HEK293 (cell line): ENCODE measurements at regions not wholly inside any gene's neighbourhood (a gene's known extent, or its start where the extent isn't known, plus 50 kb on each side); places are given as distances from the start of the nearest gene placed in this dataset.

Source experiments
- CTCF ChIA-PET: fragments of 350-600 bp; formaldehyde crosslinking; extraction: SDS; loops from one replicate; lab custom pipeline; 2021; ENCODE audit warnings: antibody characterized with exemption; lab: Yijun Ruan, JAX
- POLR2A ChIA-PET: fragments of 300-600 bp; formaldehyde crosslinking; extraction: SDS; loops from one replicate; lab custom pipeline; 2020; ENCODE audit warnings: antibody characterized with exemption, inconsistent platforms; lab: Yijun Ruan, JAX
- H3K27ac ChIP-seq: fragments of 200-500 bp; sonication (Bioruptor generic); 2 replicates; pipeline ENCODE4 v1.5.1; 2014; ENCODE audit warnings: low read depth, low read length, control low read depth, inconsistent platforms; ENCODE audit errors: extremely low read depth
- H3K36me3 ChIP-seq, 2 experiments: fragments of 200-500 bp in 1 of 2; sonication (Bioruptor generic) in 1 of 2; 1 replicate in 1 of 2; 2 replicates in 1 of 2; pipeline ENCODE4 v1.5.1; 2014 to 2017; ENCODE audit warnings: inconsistent platforms in 2 of 2, low read length in 2 of 2; ENCODE audit not compliant: control insufficient read depth in 2 of 2, insufficient read depth in 1 of 2
- H3K4me1 ChIP-seq: fragments of 200-500 bp; sonication (Bioruptor generic); 2 replicates; pipeline ENCODE4 v1.5.1; 2014; ENCODE audit warnings: mild to moderate bottlenecking, low read length, inconsistent platforms; ENCODE audit not compliant: control insufficient read depth, insufficient read depth
- H3K4me3 ChIP-seq: 2 replicates; pipeline ENCODE4 v1.5.1; 2011; ENCODE audit warnings: low read depth, mild to moderate bottlenecking, control low read depth, low read length, moderate library complexity
- H3K9me3 ChIP-seq: fragments of 200-500 bp; sonication (Bioruptor generic); 2 replicates; pipeline ENCODE4 v1.5.1; 2014; ENCODE audit warnings: low read depth, low read length, inconsistent platforms; ENCODE audit not compliant: control insufficient read depth, insufficient read depth
- FEZF1 ChIP-seq: fragments of 450-650 bp; formaldehyde crosslinking; IDR thresholded peaks from 2 replicates; pipeline ENCODE4 v1.5.1; 2016; ENCODE audit warnings: missing biosample characterization, missing genetic modification characterization
- SCRT2 ChIP-seq: fragments of 450-650 bp; formaldehyde crosslinking; IDR thresholded peaks from 2 replicates; pipeline ENCODE4 v1.5.1; 2016; ENCODE audit warnings: missing biosample characterization, missing genetic modification characterization
- YY1 ChIP-seq: fragments of 450-650 bp; formaldehyde crosslinking; IDR thresholded peaks from 2 replicates; pipeline ENCODE4 v1.5.1; 2018; ENCODE audit warnings: missing biosample characterization, missing genetic modification characterization
- ZBTB20 ChIP-seq: fragments of 450-650 bp; formaldehyde crosslinking; IDR thresholded peaks from 2 replicates; pipeline ENCODE4 v1.5.1; 2016; ENCODE audit warnings: missing biosample characterization, missing genetic modification characterization
- ZEB2 ChIP-seq: fragments of 450-650 bp; formaldehyde crosslinking; IDR thresholded peaks from 2 replicates; pipeline ENCODE4 v1.5.1; 2016; ENCODE audit warnings: missing biosample characterization, missing genetic modification characterization
- ZNF133 ChIP-seq: fragments of 450-650 bp; formaldehyde crosslinking; IDR thresholded peaks from 2 replicates; pipeline ENCODE4 v1.5.1; 2016; ENCODE audit warnings: missing biosample characterization, missing genetic modification characterization
- ZNF16 ChIP-seq: fragments of 450-650 bp; formaldehyde crosslinking; IDR thresholded peaks from 2 replicates; pipeline ENCODE4 v1.5.1; 2016; ENCODE audit warnings: low read depth, missing biosample characterization, missing genetic modification characterization
- ZNF214 ChIP-seq: fragments of 450-650 bp; formaldehyde crosslinking; IDR thresholded peaks from 2 replicates; pipeline ENCODE4 v1.5.1; 2017; ENCODE audit warnings: missing biosample characterization, mild to moderate bottlenecking, missing genetic modification characterization, borderline replicate concordance
- ZNF223 ChIP-seq: fragments of 450-650 bp; formaldehyde crosslinking; IDR thresholded peaks from 2 replicates; pipeline ENCODE4 v1.5.1; 2016; ENCODE audit warnings: missing biosample characterization, missing genetic modification characterization
- ZNF239 ChIP-seq: fragments of 450-650 bp; formaldehyde crosslinking; IDR thresholded peaks from 2 replicates; pipeline ENCODE4 v1.5.1; 2016; ENCODE audit warnings: missing biosample characterization, missing genetic modification characterization
- ZNF24 ChIP-seq: fragments of 450-650 bp; formaldehyde crosslinking; IDR thresholded peaks from 2 replicates; pipeline ENCODE4 v1.5.1; 2016; ENCODE audit warnings: missing biosample characterization, missing genetic modification characterization
- ZNF391 ChIP-seq: fragments of 450-650 bp; formaldehyde crosslinking; IDR thresholded peaks from 2 replicates; pipeline ENCODE4 v1.5.1; 2016; ENCODE audit warnings: low read depth, missing biosample characterization, missing genetic modification characterization, borderline replicate concordance
- ZNF423 ChIP-seq: fragments of 450-650 bp; formaldehyde crosslinking; IDR thresholded peaks from 2 replicates; pipeline ENCODE4 v1.5.1; 2016; ENCODE audit warnings: missing biosample characterization, missing genetic modification characterization
- ZNF433 ChIP-seq: fragments of 450-650 bp; formaldehyde crosslinking; IDR thresholded peaks from 2 replicates; pipeline ENCODE4 v1.5.1; 2016; ENCODE audit warnings: missing biosample characterization, missing genetic modification characterization, low read depth
- ZNF48 ChIP-seq: fragments of 450-650 bp; formaldehyde crosslinking; IDR thresholded peaks from 2 replicates; pipeline ENCODE4 v1.5.1; 2016; ENCODE audit warnings: missing biosample characterization, missing genetic modification characterization
- ZNF514 ChIP-seq: fragments of 450-650 bp; formaldehyde crosslinking; IDR thresholded peaks from 2 replicates; pipeline ENCODE4 v1.5.1; 2016; ENCODE audit warnings: missing biosample characterization, missing genetic modification characterization
- ZNF529 ChIP-seq: fragments of 450-650 bp; formaldehyde crosslinking; IDR thresholded peaks from 2 replicates; pipeline ENCODE4 v1.5.1; 2017; ENCODE audit warnings: missing genetic modification characterization, missing biosample characterization; ENCODE audit not compliant: insufficient replicate concordance
- ZNF785 ChIP-seq: fragments of 450-650 bp; formaldehyde crosslinking; IDR thresholded peaks from 2 replicates; pipeline ENCODE4 v1.5.1; 2016; ENCODE audit warnings: missing biosample characterization, missing genetic modification characterization
- TF ChIP-seq, protein P1 (sequence below): fragments of 450-650 bp; formaldehyde crosslinking; IDR thresholded peaks from 2 replicates; pipeline ENCODE4 v1.5.1; 2016; ENCODE audit warnings: missing biosample characterization, missing genetic modification characterization
- TF ChIP-seq, protein P2 (sequence below): fragments of 450-650 bp; formaldehyde crosslinking; IDR thresholded peaks from 2 replicates; pipeline ENCODE4 v1.5.1; 2016; ENCODE audit warnings: missing biosample characterization, missing genetic modification characterization
- TF ChIP-seq, protein P3 (sequence below): fragments of 450-650 bp; formaldehyde crosslinking; IDR thresholded peaks from 2 replicates; pipeline ENCODE4 v1.5.1; 2016; ENCODE audit warnings: missing biosample characterization, missing genetic modification characterization
- TF ChIP-seq, protein P4 (sequence below): fragments of 450-650 bp; IDR thresholded peaks from 2 replicates; pipeline ENCODE4 v1.5.1; 2018; ENCODE audit warnings: missing biosample characterization, mild to moderate bottlenecking, missing genetic modification characterization
- TF ChIP-seq, protein P5 (sequence below): fragments of 450-650 bp; formaldehyde crosslinking; IDR thresholded peaks from 2 replicates; pipeline ENCODE4 v1.5.1; 2017; ENCODE audit warnings: missing biosample characterization, missing genetic modification characterization
- TF ChIP-seq, protein P6 (sequence below): fragments of 450-650 bp; formaldehyde crosslinking; IDR thresholded peaks from 2 replicates; pipeline ENCODE4 v1.5.1; 2016; ENCODE audit warnings: missing biosample characterization, missing genetic modification characterization
- TF ChIP-seq, protein P7 (sequence below): fragments of 450-650 bp; formaldehyde crosslinking; optimal IDR thresholded peaks from 2 replicates; pipeline ENCODE3; 2016; ENCODE audit warnings: missing biosample characterization, mild to moderate bottlenecking, missing genetic modification characterization

DNA sequence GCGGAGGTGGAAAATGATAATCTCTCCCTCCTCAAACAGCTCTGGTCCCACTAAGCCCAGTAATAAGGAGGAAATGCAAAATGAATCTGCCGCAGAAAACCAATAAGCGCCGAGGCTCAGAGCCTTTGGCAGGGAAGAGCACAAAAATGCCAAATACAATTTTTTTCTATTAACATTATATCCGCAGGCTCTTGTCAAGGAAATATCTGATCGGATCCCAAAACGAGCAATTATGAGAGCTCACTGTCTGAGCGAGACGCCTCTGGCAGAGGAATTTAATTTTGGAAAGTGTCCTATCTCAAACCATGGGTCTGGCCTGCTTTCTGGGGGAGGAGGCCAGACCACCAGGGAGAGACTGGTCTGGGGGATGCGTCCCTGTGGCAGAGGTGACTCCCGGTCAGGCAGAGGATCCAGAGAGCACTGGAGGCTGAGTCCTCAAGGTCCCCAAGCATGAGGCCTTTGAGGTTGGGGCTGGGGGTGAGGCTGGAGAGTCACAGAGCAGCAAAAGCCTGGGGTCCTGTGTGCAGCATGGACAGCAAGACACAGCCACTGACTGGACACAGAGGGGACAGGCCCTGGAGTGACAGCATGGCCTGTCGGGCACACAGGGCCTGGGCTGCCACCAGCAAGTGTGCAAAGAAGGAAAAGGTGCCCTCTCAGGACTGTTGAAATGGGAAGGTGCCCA, 342.8 kb upstream of the SFSWAP start:
- ChIA-PET POLR2A (interaction anchor here (0.6 kb wide), 1 partner anchor 797 kb away, joined by 3 read pairs; no protein-coding TSS in a partner anchor), CTCF (interaction anchor here (0.7 kb wide), 1 partner anchor 10 kb away, joined by 3 read pairs; no protein-coding TSS in a partner anchor)

DNA sequence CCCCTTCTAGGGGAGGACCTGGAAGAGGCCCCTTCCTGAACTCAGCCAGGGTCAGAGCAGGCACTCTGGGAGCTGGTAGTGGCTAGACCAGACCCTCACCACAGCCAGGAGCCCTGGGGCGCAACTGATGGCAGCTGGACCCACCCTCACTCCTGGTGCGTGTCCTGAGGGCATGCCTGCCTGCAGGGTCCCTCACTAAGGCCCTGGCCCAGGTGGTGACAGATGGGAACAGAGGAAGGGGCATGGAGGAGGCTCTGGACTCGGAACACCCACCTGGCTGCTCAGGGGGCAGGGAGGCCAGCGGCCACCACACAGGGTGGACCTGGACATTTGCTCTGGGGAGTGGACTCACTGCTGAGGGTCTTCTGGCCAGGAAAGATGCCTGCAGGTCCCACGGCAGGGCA, 342.2 kb upstream of the SFSWAP start:
- CTCF ChIA-PET: interaction anchor here (0.7 kb wide), 1 partner anchor 9 kb away, joined by 3 read pairs; no protein-coding TSS in a partner anchor
- H3K9me3 ChIP-seq: no peaks in the 10 kb centered on the region
- TF ChIP-seq ZNF214: no peak
- no peak for TF ChIP-seq ZNF16 (tag by site-specific recombination)
- TF ChIP-seq, protein P1, sequence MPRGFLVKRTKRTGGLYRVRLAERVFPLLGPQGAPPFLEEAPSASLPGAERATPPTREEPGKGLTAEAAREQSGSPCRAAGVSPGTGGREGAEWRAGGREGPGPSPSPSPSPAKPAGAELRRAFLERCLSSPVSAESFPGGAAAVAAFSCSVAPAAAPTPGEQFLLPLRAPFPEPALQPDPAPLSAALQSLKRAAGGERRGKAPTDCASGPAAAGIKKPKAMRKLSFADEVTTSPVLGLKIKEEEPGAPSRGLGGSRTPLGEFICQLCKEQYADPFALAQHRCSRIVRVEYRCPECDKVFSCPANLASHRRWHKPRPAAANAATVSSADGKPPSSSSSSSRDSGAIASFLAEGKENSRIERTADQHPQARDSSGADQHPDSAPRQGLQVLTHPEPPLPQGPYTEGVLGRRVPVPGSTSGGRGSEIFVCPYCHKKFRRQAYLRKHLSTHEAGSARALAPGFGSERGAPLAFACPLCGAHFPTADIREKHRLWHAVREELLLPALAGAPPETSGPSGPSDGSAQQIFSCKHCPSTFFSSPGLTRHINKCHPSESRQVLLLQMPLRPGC (tag by site-specific recombination): no peak
- no peak for TF ChIP-seq ZNF239 (tag by site-specific recombination)
- no peak for TF ChIP-seq FEZF1 (tag by site-specific recombination)
- no peak for TF ChIP-seq ZNF514 (tag by site-specific recombination)
- TF ChIP-seq ZBTB20 (tag by site-specific recombination): no peak
- no peak for TF ChIP-seq ZNF133
- TF ChIP-seq, protein P2, sequence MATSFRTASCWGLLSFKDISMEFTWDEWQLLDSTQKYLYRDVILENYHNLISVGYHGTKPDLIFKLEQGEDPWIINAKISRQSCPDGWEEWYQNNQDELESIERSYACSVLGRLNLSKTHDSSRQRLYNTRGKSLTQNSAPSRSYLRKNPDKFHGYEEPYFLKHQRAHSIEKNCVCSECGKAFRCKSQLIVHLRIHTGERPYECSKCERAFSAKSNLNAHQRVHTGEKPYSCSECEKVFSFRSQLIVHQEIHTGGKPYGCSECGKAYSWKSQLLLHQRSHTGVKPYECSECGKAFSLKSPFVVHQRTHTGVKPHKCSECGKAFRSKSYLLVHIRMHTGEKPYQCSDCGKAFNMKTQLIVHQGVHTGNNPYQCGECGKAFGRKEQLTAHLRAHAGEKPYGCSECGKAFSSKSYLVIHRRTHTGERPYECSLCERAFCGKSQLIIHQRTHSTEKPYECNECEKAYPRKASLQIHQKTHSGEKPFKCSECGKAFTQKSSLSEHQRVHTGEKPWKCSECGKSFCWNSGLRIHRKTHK (tag by site-specific recombination): no peak
- TF ChIP-seq ZNF223 (tag by site-specific recombination): no peak
- TF ChIP-seq YY1 (tag by site-specific recombination): no peak
- TF ChIP-seq ZNF391 (tag by site-specific recombination): no peak
- TF ChIP-seq, protein P3, sequence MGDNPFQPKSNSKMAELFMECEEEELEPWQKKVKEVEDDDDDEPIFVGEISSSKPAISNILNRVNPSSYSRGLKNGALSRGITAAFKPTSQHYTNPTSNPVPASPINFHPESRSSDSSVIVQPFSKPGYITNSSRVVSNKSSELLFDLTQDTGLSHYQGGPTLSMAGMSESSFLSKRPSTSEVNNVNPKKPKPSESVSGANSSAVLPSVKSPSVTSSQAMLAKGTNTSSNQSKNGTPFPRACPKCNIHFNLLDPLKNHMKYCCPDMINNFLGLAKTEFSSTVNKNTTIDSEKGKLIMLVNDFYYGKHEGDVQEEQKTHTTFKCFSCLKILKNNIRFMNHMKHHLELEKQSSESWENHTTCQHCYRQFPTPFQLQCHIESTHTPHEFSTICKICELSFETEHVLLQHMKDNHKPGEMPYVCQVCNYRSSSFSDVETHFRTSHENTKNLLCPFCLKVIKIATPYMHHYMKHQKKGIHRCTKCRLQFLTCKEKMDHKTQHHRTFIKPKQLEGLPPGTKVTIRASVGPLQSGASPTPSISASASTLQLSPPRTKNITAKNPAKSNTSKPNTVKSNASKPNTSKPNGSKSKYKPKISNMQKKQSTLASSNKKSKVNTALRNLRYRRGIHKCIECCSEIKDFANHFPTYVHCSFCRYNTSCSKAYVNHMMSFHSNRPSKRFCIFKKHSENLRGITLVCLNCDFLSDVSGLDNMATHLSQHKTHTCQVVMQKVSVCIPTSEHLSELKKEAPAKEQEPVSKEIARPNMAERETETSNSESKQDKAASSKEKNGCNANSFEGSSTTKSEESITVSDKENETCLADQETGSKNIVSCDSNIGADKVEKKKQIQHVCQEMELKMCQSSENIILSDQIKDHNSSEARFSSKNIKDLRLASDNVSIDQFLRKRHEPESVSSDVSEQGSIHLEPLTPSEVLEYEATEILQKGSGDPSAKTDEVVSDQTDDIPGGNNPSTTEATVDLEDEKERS (tag by site-specific recombination): no peak
- no peak for TF ChIP-seq ZNF48 (tag by site-specific recombination)
- TF ChIP-seq, all 188 proteins: peak for 0
- H3K36me3 ChIP-seq: no peaks in the 10 kb centered on the region
- POLR2A ChIA-PET: interaction anchor here (0.6 kb wide), 1 partner anchor 798 kb away, joined by 3 read pairs; no protein-coding TSS in a partner anchor
- H3K4me1 ChIP-seq: no peaks in the 10 kb centered on the region
- no peak overlapping the region for H3K4me3 ChIP-seq
- no peak overlapping the region for H3K27ac ChIP-seq

More for the DNA sequence above, 342.8 kb upstream of the SFSWAP start:
- Histone ChIP-seq H3K4me3 (no peak overlapping the region), H3K27ac (no peak overlapping the region), H3K9me3 (no peaks in the 10 kb centered on the region), H3K36me3 (no peaks in the 10 kb centered on the region), H3K4me1 (no peaks in the 10 kb centered on the region)
- TF ChIP-seq ZNF48 (tag by site-specific recombination) (no peak), ZNF423 (tag by site-specific recombination) (no peak), ZNF785 (tag by site-specific recombination) (no peak), ZEB2 (no peak), ZNF24 (tag by site-specific recombination) (no peak), ZNF529 (tag by site-specific recombination) (no peak), ZNF433 (no peak), SCRT2 (tag by site-specific recombination) (no peak)
- TF ChIP-seq, protein P4, sequence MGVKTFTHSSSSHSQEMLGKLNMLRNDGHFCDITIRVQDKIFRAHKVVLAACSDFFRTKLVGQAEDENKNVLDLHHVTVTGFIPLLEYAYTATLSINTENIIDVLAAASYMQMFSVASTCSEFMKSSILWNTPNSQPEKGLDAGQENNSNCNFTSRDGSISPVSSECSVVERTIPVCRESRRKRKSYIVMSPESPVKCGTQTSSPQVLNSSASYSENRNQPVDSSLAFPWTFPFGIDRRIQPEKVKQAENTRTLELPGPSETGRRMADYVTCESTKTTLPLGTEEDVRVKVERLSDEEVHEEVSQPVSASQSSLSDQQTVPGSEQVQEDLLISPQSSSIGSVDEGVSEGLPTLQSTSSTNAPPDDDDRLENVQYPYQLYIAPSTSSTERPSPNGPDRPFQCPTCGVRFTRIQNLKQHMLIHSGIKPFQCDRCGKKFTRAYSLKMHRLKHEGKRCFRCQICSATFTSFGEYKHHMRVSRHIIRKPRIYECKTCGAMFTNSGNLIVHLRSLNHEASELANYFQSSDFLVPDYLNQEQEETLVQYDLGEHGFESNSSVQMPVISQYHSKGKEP: no peak
- TF ChIP-seq, protein P5, sequence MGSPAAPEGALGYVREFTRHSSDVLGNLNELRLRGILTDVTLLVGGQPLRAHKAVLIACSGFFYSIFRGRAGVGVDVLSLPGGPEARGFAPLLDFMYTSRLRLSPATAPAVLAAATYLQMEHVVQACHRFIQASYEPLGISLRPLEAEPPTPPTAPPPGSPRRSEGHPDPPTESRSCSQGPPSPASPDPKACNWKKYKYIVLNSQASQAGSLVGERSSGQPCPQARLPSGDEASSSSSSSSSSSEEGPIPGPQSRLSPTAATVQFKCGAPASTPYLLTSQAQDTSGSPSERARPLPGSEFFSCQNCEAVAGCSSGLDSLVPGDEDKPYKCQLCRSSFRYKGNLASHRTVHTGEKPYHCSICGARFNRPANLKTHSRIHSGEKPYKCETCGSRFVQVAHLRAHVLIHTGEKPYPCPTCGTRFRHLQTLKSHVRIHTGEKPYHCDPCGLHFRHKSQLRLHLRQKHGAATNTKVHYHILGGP (tag by site-specific recombination): no peak
- TF ChIP-seq, protein P6, sequence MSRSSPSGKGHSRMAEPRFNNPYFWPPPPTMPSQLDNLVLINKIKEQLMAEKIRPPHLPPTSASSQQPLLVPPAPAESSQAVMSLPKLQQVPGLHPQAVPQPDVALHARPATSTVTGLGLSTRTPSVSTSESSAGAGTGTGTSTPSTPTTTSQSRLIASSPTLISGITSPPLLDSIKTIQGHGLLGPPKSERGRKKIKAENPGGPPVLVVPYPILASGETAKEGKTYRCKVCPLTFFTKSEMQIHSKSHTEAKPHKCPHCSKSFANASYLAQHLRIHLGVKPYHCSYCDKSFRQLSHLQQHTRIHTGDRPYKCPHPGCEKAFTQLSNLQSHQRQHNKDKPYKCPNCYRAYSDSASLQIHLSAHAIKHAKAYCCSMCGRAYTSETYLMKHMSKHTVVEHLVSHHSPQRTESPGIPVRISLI (tag by site-specific recombination): no peak
- TF ChIP-seq, protein P7, sequence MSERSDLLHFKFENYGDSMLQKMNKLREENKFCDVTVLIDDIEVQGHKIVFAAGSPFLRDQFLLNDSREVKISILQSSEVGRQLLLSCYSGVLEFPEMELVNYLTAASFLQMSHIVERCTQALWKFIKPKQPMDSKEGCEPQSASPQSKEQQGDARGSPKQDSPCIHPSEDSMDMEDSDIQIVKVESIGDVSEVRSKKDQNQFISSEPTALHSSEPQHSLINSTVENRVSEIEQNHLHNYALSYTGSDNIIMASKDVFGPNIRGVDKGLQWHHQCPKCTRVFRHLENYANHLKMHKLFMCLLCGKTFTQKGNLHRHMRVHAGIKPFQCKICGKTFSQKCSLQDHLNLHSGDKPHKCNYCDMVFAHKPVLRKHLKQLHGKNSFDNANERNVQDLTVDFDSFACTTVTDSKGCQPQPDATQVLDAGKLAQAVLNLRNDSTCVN (tag by site-specific recombination): no peak
